Stomach smooth muscle (tissue), 2 donors: ENCODE measurements at regions not wholly inside any gene's neighbourhood (a gene's known extent, or its start where the extent isn't known, plus 50 kb on each side); places are given as distances from the start of the nearest gene placed in this dataset.

ENCODE experiments used
- H3K27ac ChIP-seq: one replicate; pipeline ENCODE4 v1.7.0; 2013; ENCODE audit warnings: mild to moderate bottlenecking, low read length, inconsistent platforms
- H3K27me3 ChIP-seq, 2 donors: one replicate each; pipeline ENCODE4 v1.7.0; 2013; ENCODE audit warnings: low read length in 2 of 2; ENCODE audit not compliant: insufficient read depth in 2 of 2, control insufficient read depth in 1 of 2
- H3K36me3 ChIP-seq, 2 donors: one replicate each; pipeline ENCODE4 v1.7.0; 2013; ENCODE audit warnings: low read length in 2 of 2; ENCODE audit not compliant: control insufficient read depth in 2 of 2, insufficient read depth in 2 of 2
- H3K4me1 ChIP-seq: one replicate; pipeline ENCODE4 v1.7.0; 2013; ENCODE audit warnings: low read length; ENCODE audit not compliant: control insufficient read depth, insufficient read depth
- H3K4me3 ChIP-seq, 2 donors: one replicate each; pipeline ENCODE4 v1.7.0; 2013; ENCODE audit warnings: low read length in 2 of 2
- H3K9ac ChIP-seq, 2 donors: one replicate each; pipeline ENCODE4 v1.7.0; 2013; ENCODE audit warnings: low read length in 2 of 2, mild to moderate bottlenecking in 1 of 2
- H3K9me3 ChIP-seq, 2 donors: one replicate each; pipeline ENCODE4 v1.7.0; 2013; ENCODE audit warnings: low read length in 2 of 2; ENCODE audit not compliant: control insufficient read depth in 2 of 2
- donor health status: healthy.
- donor health status: Pancreatic carcinoma.

DNA sequence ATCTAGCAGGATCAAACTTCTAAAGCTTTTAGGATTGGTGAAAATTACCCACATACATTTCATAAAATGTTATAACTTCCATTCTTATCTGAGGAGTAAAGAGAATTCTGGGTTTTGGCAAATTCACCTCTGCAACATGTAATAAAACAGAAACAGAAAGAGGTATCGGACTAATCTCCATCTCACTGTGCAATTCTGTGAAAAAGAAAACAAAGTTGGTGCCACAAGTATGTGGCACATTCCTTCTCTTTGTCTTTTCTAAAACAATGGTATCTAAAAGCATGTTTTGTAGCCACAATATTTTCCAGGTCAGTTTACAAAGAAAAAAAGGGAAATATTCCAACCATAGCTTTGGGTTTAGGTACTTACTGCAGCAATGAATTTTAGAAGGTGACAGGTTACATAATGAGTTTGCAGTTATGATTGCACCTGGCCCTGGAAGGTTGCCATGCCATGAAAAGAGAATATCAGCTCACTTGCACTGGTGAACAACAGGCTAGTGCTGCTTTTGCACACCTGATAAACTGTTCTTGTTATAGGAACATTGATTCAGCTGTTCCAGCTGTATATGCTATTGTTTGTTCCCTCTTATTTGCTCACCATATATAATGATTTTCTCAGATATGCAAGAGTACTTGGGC, 491.3 kb upstream of the MEF2C start:
- no peaks in the 10 kb centered on the region for H3K4me1 ChIP-seq
- no peak overlapping the region for H3K4me3 ChIP-seq
- no peaks in the 10 kb centered on the region for H3K36me3 ChIP-seq
- no peak overlapping the region for H3K27ac ChIP-seq
- no peak overlapping the region for H3K9ac ChIP-seq
- H3K27me3 ChIP-seq, result no peaks in the 10 kb centered on the region
- no peaks in the 10 kb centered on the region for H3K9me3 ChIP-seq

DNA sequence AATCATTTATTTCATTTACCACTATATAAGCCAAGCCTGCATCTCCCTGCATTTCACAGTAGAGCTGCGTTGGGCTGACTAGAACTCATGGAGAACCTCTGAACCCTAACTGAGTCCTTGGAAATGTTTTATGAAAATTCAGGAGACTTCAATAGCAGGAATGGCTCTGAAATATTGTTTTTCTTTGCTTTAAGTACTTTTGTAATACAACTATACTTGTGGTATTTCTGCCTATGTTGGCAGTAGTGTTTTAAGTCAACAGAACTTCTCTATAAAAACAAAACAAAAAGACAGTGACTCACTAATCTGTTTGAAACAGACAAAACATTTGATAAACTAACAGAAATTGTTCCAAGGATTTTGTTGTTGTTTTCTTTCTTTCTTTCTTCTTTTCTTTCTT, 489.2 kb upstream of the MEF2C start:
- Histone ChIP-seq H3K4me3 (no peak overlapping the region), H3K4me1 (no peaks in the 10 kb centered on the region), H3K36me3 (no peaks in the 10 kb centered on the region), H3K27me3 (no peaks in the 10 kb centered on the region), H3K9me3 (no peaks in the 10 kb centered on the region), H3K27ac (no peak overlapping the region), H3K9ac (no peak overlapping the region)

DNA sequence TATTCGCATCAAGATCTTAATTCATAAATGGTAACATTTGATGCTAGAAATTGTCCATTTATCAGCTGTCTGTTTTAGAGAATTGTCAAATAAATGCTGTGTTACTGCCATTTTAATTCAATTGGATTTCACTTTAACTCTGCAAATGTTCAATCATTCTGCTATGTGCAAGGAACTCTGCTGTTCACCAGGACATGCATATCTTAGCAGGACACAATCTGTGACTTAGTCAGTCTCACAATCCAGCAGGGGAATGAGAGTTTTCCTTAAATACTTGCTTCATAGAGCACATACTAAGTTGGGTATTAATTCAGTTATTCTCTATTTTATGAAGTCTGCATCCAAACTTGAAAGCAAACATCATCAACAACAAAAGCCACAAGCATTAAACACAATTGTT, 488.7 kb upstream of the MEF2C start:
- Histone ChIP-seq H3K9ac (no peak overlapping the region), H3K27ac (no peak overlapping the region), H3K4me1 (no peaks in the 10 kb centered on the region), H3K9me3 (no peaks in the 10 kb centered on the region), H3K27me3 (no peaks in the 10 kb centered on the region), H3K36me3 (no peaks in the 10 kb centered on the region), H3K4me3 (no peak overlapping the region)

DNA sequence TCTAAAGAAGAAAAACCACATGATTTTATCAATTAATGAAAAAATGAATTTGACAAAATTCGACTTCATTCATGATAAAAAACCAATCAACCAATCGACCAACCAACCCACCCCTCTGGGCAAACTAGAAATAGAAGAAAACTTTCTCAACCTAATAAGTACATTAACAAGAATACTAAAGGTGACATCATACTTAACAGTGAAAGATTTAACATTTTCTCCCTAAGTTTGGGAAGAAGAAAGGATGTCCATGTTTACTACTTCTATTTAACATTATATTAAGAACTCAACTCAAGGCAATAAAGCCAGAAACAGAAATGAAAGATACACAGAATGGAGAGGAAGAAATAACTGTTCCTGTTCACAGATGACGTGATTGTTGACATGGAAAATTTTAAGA, 476.1 kb upstream of the MEF2C start:
- Histone ChIP-seq H3K4me3 (no peak overlapping the region), H3K9ac (no peak overlapping the region), H3K27ac (no peak overlapping the region), H3K4me1 (no peaks in the 10 kb centered on the region), H3K9me3 (no peaks in the 10 kb centered on the region), H3K36me3 (no peaks in the 10 kb centered on the region), H3K27me3 (no peaks in the 10 kb centered on the region)

DNA sequence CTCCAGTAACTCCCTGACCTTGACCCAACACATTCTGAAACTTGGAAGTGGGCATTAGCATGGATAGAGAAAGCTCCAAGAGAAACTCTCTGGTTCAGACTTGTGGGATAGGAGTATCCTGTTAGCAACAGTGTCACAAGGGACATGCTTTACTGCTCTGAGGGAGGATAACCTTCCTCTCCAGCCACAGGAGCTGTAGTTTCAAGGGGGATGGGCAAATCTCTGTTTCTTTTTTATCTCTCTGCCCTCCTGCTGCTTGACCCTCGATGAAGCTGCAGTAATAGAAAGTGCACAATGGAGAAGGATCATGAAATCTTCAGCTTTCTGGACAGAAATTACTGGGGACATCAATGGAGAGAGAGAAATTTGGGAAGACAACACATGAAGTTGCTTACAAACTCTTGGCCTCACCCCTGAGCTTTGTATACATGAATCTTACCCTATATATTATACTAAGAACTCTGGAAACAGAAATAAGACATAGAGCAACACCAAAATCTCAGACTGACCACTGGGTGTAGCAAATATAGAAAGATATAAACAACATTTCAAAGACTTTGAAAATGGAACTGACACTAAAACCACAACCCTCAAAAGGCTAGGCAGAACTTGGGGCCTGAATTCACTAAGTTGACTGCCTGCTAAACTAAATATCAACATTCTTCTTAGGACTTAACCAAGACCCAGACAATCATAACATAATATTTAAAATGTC, 471.0 kb upstream of the MEF2C start:
- Histone ChIP-seq H3K9me3 (no peaks in the 10 kb centered on the region), H3K4me1 (no peaks in the 10 kb centered on the region), H3K4me3 (no peak overlapping the region), H3K27me3 (no peaks in the 10 kb centered on the region), H3K27ac (no peak overlapping the region), H3K9ac (no peak overlapping the region), H3K36me3 (no peaks in the 10 kb centered on the region)

DNA sequence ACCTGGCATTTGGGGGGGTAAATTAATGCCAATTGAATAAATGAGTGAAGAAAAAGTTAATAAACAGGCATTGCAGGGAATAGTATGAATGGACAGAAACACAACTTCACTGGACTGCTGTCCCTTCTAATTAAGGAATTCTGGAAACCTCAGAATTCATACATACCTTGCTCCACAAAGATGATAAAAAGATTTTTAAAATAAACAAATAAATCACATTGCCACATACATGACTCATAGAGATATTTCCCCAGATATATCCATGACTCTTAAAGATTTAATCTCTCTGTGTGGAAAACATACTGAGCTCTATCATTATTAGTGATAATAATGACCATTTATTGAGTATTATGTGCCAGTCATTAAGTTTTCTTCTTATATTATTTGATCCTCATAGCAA, 469.0 kb upstream of the MEF2C start:
- no peaks in the 10 kb centered on the region for H3K27me3 ChIP-seq
- H3K27ac ChIP-seq, result no peak overlapping the region
- H3K4me1 ChIP-seq, result no peaks in the 10 kb centered on the region
- H3K9me3 ChIP-seq, result no peaks in the 10 kb centered on the region
- no peak overlapping the region for H3K4me3 ChIP-seq
- no peak overlapping the region for H3K9ac ChIP-seq
- H3K36me3 ChIP-seq, result no peaks in the 10 kb centered on the region

DNA sequence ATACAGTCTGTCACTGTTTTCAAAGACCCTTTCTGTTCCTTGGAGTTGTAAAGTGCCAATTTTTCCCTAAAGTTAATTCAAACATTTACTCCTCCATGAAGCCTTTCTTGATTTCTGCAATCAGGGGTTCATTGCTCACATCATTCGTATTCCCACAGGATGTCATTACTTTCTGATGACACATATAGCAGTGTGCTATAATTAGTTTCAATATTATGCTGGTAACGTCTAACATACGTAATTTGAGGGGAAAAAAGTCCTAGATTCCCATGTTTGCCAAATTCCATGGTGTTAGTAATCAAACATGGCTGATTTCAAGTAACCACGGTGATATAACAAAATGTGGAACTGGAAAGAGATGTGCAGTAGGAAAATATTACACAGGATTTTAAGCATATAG, 468.2 kb upstream of the MEF2C start:
- no peaks in the 10 kb centered on the region for H3K36me3 ChIP-seq
- no peak overlapping the region for H3K4me3 ChIP-seq
- H3K4me1 ChIP-seq, result no peaks in the 10 kb centered on the region
- H3K9ac ChIP-seq, result no peak overlapping the region
- H3K27ac ChIP-seq, result no peak overlapping the region
- no peaks in the 10 kb centered on the region for H3K27me3 ChIP-seq
- H3K9me3 ChIP-seq, result no peaks in the 10 kb centered on the region

DNA sequence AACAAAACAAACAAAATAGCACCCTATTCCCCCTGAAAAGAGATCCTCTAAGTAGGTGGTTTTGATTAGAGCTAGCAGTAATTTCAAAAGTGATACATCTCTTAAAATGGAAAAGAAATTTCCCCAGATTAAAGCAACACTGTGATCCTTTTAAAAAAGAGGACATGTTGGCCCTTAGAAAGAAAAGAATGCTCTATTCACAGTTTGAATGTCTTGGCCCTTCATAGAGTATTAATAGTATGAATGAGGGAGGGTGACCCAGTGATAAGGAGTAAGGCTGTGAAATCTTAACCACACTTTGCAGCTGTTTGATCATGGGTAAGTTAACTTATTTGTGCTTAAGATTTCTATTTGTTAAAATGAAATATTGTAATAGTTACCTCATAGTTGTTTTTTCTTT, 467.7 kb upstream of the MEF2C start:
- Histone ChIP-seq H3K9ac (no peak overlapping the region), H3K27ac (no peak overlapping the region), H3K36me3 (no peaks in the 10 kb centered on the region), H3K9me3 (no peaks in the 10 kb centered on the region), H3K4me1 (no peaks in the 10 kb centered on the region), H3K4me3 (no peak overlapping the region), H3K27me3 (no peaks in the 10 kb centered on the region)

DNA sequence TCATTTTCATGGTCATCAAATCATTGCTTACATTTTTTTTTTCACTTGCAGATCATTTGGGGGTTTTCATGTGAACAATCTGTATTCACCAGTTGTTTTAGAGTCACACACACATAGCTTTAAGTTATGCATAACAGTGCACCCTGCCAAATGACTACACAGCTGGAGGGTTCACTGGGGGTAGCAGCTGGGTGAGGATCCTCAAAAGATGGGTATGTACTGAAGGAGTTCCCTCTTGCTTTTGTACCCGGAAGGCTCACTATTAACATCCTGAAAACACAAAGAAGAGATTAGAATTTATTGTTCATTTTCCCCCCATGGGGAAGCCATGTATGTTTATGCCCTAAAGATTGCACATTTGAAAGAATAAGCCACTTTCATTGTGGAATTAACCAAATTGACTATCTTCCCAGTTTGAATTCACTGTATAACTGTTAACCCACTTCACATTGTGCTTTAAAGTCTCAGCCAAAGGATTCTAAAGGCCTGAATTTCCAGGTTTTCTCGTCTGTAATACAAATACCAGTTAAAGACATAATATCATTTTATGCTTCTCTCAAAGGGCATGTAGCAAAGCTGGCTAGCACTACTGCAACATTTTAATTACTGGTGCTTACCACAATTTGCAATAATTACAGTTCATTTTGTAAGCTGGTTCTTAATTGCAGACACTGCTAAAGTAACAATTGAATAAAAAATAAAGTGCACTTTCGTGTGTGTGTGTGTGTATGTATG, 466.4 kb upstream of the MEF2C start:
- Histone ChIP-seq H3K9me3 (no peaks in the 10 kb centered on the region), H3K4me1 (no peaks in the 10 kb centered on the region), H3K4me3 (no peak overlapping the region), H3K27ac (no peak overlapping the region), H3K36me3 (no peaks in the 10 kb centered on the region), H3K9ac (no peak overlapping the region), H3K27me3 (no peaks in the 10 kb centered on the region)

DNA sequence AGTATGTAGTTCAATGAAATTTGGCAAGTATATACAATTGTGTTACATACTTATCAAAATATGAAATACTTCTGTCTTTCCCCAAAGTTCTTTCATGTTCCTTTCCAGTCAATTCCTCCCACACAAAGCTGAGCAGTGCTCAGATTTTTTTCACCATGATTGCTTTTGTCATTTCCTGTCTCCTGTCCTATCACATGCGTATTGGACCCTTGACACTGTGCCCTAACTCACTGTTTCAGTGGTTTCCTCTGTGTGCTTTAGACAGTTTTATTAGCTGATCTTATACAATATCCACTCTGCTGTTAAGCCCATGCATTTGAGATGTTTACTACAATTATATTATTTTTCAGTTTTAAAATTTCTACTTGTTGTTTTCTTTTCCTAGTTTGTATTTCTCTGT, 463.6 kb upstream of the MEF2C start:
- H3K9ac ChIP-seq, result no peak overlapping the region
- no peaks in the 10 kb centered on the region for H3K4me1 ChIP-seq
- H3K27me3 ChIP-seq, result no peaks in the 10 kb centered on the region
- no peak overlapping the region for H3K4me3 ChIP-seq
- no peak overlapping the region for H3K27ac ChIP-seq
- no peaks in the 10 kb centered on the region for H3K36me3 ChIP-seq
- H3K9me3 ChIP-seq, result no peaks in the 10 kb centered on the region

DNA sequence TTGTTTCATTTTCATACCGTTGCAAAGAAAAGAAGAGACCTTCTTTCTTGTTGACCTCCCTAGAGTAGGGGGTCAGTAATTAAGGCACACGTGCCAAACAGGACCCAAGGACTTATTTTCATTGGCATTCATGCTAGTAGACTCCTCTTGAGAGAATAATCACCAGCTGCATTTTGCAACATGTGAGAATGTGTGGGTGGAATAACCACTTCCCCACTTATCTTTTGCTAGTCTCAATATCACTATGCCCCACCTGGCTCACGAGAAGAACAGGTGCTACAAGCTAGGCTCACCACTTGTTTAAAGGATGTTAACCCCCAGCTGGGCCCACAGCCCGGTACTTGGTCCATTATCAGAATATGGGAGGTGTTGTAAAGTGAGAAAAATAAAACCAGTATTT, 460.7 kb upstream of the MEF2C start:
- H3K27me3 ChIP-seq, result no peaks in the 10 kb centered on the region
- no peak overlapping the region for H3K27ac ChIP-seq
- no peaks in the 10 kb centered on the region for H3K4me1 ChIP-seq
- no peak overlapping the region for H3K9ac ChIP-seq
- H3K4me3 ChIP-seq, result no peak overlapping the region
- no peaks in the 10 kb centered on the region for H3K9me3 ChIP-seq
- H3K36me3 ChIP-seq, result no peaks in the 10 kb centered on the region
